ENCODE measurements at regions not wholly inside any gene's neighbourhood (a gene's known extent, or its start where the extent isn't known, plus 50 kb on each side); places are given as distances from the start of the nearest gene placed in this dataset.

DNA sequence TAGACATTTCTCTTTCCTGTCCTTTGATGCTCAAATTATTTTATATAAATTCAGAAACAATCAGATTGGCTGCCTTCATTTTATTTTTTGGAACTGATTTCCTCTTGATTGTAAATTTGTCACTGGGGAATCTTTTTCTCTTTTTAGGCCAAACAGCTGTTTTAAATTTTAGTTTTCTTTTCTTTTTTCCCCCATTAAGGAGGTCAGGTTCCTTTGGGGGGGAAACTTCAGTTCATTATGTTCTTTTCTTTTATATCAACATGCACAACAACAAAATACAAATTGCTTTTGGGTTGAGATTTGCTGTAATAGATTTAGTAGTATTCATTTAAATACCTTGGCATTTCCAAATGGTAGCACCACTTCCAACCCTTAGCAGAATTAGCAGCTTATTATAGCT lies 264.8 kb upstream of the SPRY2 start:
- Histone ChIP-seq H3K4me1 (ENCODE audit: insufficient read depth, low read length, poor library complexity, severe bottlenecking) (no peaks in the 10 kb centered on the region), H3K27ac (ENCODE audit: low read depth, low read length, poor library complexity, severe bottlenecking) (no peak overlapping the region), H3K36me3 (ENCODE audit: insufficient read depth, low read length) (no peaks in the 10 kb centered on the region), H3K9me3 (ENCODE audit: low read length) (no peaks in the 10 kb centered on the region), H3K79me2 (ENCODE audit: insufficient read depth, low read depth, low read length) (no peaks in the 10 kb centered on the region), H4K20me1 (ENCODE audit: insufficient read depth, low read length) (no peaks in the 10 kb centered on the region), H3K4me3 (ENCODE audit: low read depth, low read length, poor library complexity, severe bottlenecking) (no peak overlapping the region), H2AFZ (ENCODE audit: low read length) (no peak overlapping the region), H3K4me2 (ENCODE audit: low read length) (no peak overlapping the region), H3K9me2 (ENCODE audit: insufficient read depth, low read length) (no peaks in the 10 kb centered on the region)
- ChIA-PET POLR2A (interaction anchor here (0.7 kb wide), 1 partner anchor 32 kb away, joined by 3 read pairs; no protein-coding TSS in a partner anchor), CTCF (ENCODE audit: unreplicated experiment) (no interaction called here)
- DNase-seq (ENCODE audit: low spot score), result no peak
- intact Hi-C loops (cut with micrococcal nuclease; ENCODE audit: unreplicated experiment), result no loop called here
- BruUV-seq (replicated peaks), result no TSS peak
- TF ChIP-seq EZH2phosphoT487 (IDR thresholded peaks at IDR 0.05; ENCODE audit: borderline replicate concordance, low read depth, low read length), result no peak
- no peak for TF ChIP-seq CTCF (conservative IDR thresholded peaks at IDR 0.05; ENCODE audit: low read length)

GRCh38 chr13:80605011-80605410 lies 264.1 kb upstream of the SPRY2 start:
- no peak overlapping the region for H3K4me2 ChIP-seq (ENCODE audit: low read length)
- H2AFZ ChIP-seq (ENCODE audit: low read length), result no peak overlapping the region
- TF ChIP-seq EZH2phosphoT487 (IDR thresholded peaks at IDR 0.05; ENCODE audit: borderline replicate concordance, low read depth, low read length) (no peak), CTCF (conservative IDR thresholded peaks at IDR 0.05; ENCODE audit: low read length) (no peak)
- H3K27ac ChIP-seq (ENCODE audit: low read depth, low read length, poor library complexity, severe bottlenecking), result no peak overlapping the region
- no peaks in the 10 kb centered on the region for H4K20me1 ChIP-seq (ENCODE audit: insufficient read depth, low read length)
- ChIA-PET POLR2A (no interaction called here), CTCF (ENCODE audit: unreplicated experiment) (no interaction called here)
- no peak for DNase-seq (ENCODE audit: low spot score)
- no peaks in the 10 kb centered on the region for H3K36me3 ChIP-seq (ENCODE audit: insufficient read depth, low read length)
- H3K4me3 ChIP-seq (ENCODE audit: low read depth, low read length, poor library complexity, severe bottlenecking), result no peak overlapping the region
- H3K4me1 ChIP-seq (ENCODE audit: insufficient read depth, low read length, poor library complexity, severe bottlenecking), result no peaks in the 10 kb centered on the region
- BruUV-seq (replicated peaks), result no TSS peak
- H3K79me2 ChIP-seq (ENCODE audit: insufficient read depth, low read depth, low read length), result no peaks in the 10 kb centered on the region
- no peaks in the 10 kb centered on the region for H3K9me3 ChIP-seq (ENCODE audit: low read length)
- H3K9me2 ChIP-seq (ENCODE audit: insufficient read depth, low read length), result no peaks in the 10 kb centered on the region
- intact Hi-C loops (cut with micrococcal nuclease; ENCODE audit: unreplicated experiment), result no loop called here

DNA sequence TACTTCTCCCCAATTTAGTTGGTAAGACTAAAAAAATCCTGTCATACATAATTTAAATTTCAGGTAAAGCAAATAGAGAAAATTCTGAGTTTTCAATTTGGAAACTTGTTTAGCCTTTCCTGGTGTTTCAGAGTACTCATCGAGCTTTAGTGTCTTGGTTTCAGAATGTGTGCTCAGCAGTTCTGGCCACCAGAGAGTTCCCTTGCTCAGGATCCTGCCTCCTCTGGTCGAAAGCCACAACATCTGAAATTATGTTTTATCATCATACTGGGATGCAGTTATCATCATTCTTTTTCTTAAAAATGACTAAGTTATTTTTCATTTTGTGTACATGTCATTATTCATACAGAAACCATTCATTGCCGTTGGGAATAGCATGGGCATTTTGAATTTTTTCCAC lies 263.2 kb upstream of the SPRY2 start:
- no peaks in the 10 kb centered on the region for H3K79me2 ChIP-seq (ENCODE audit: insufficient read depth, low read depth, low read length)
- no peak overlapping the region for H3K4me2 ChIP-seq (ENCODE audit: low read length)
- CTCF ChIA-PET (ENCODE audit: unreplicated experiment), result no interaction called here
- H3K9me2 ChIP-seq (ENCODE audit: insufficient read depth, low read length), result no peaks in the 10 kb centered on the region; the same call in 1 of the 2 replicates
- H3K9me3 ChIP-seq (ENCODE audit: low read length), result no peaks in the 10 kb centered on the region
- TF ChIP-seq CTCF (conservative IDR thresholded peaks at IDR 0.05; ENCODE audit: low read length) (no peak), EZH2phosphoT487 (IDR thresholded peaks at IDR 0.05; ENCODE audit: borderline replicate concordance, low read depth, low read length) (no peak)
- no peak for DNase-seq (ENCODE audit: low spot score)
- BruUV-seq (replicated peaks), result no TSS peak
- intact Hi-C loops (cut with micrococcal nuclease; ENCODE audit: unreplicated experiment), result no loop called here
- POLR2A ChIA-PET, result no interaction called here
- H3K36me3 ChIP-seq (ENCODE audit: insufficient read depth, low read length), result no peaks in the 10 kb centered on the region
- no peak overlapping the region for H3K27ac ChIP-seq (ENCODE audit: low read depth, low read length, poor library complexity, severe bottlenecking)
- H2AFZ ChIP-seq (ENCODE audit: low read length), result no peak overlapping the region
- H4K20me1 ChIP-seq (ENCODE audit: insufficient read depth, low read length), result no peaks in the 10 kb centered on the region
- H3K4me1 ChIP-seq (ENCODE audit: insufficient read depth, low read length, poor library complexity, severe bottlenecking), result no peaks in the 10 kb centered on the region
- no peak overlapping the region for H3K4me3 ChIP-seq (ENCODE audit: low read depth, low read length, poor library complexity, severe bottlenecking)
